Liver (tissue), 8 donors: ENCODE measurements at regions not wholly inside any gene's neighbourhood (a gene's known extent, or its start where the extent isn't known, plus 50 kb on each side); places are given as distances from the start of the nearest gene placed in this dataset.

Experiments used
- DNase-seq: peaks from one replicate; pipeline ENCODE4 v3.0.0-alpha.2; 2017; ENCODE audit warnings: low spot score
- H3K27ac ChIP-seq, 2 donors: one replicate each; pipeline ENCODE4 v1.7.0; 2013; ENCODE audit warnings: inconsistent platforms in 2 of 2, low read length in 2 of 2, control low read depth in 1 of 2, low read depth in 1 of 2, mild to moderate bottlenecking in 1 of 2
- H3K27me3 ChIP-seq, 4 donors: one replicate each; pipeline versions ENCODE4 v1.6.1 to v1.7.0; 2013; ENCODE audit warnings: low read length in 3 of 4, inconsistent platforms in 1 of 4, mild to moderate bottlenecking in 1 of 4, moderate library complexity in 1 of 4; ENCODE audit not compliant: control insufficient read depth in 4 of 4, insufficient read depth in 4 of 4
- H3K36me3 ChIP-seq, 4 donors: one replicate each; pipeline versions ENCODE4 v1.6.1 to v1.7.0; 2013; ENCODE audit warnings: low read length in 3 of 4, mild to moderate bottlenecking in 3 of 4, low read depth in 1 of 4, moderate library complexity in 1 of 4; ENCODE audit not compliant: control insufficient read depth in 4 of 4, insufficient read depth in 3 of 4
- H3K4me1 ChIP-seq, 4 donors: one replicate each; pipeline versions ENCODE4 v1.6.1 to v1.7.0; 2013; ENCODE audit warnings: low read length in 3 of 4, mild to moderate bottlenecking in 3 of 4, moderate library complexity in 1 of 4; ENCODE audit not compliant: control insufficient read depth in 4 of 4, insufficient read depth in 4 of 4
- H3K4me3 ChIP-seq, 3 donors: one replicate each; pipeline versions ENCODE4 v1.6.1 to v1.7.0; 2013; ENCODE audit warnings: low read length in 3 of 3, control low read depth in 1 of 3, low read depth in 1 of 3, mild to moderate bottlenecking in 1 of 3
- H3K9ac ChIP-seq, 2 donors: one replicate each; pipeline ENCODE4 v1.7.0; 2013; ENCODE audit warnings: low read length in 2 of 2, mild to moderate bottlenecking in 2 of 2, moderate library complexity in 2 of 2, control low read depth in 1 of 2, low read depth in 1 of 2
- H3K9me3 ChIP-seq, 4 donors: one replicate each; pipeline versions ENCODE4 v1.6.1 to v1.7.0; 2013; ENCODE audit warnings: low read length in 3 of 4; ENCODE audit not compliant: control insufficient read depth in 4 of 4
- EGR1 ChIP-seq, 2 donors: IDR thresholded peaks; 2 replicates each; pipeline ENCODE4 v1.6.1; 2016 to 2018; ENCODE audit warnings: antibody characterized with exemption in 2 of 2, low read depth in 2 of 2
- NR2F2 ChIP-seq: IDR thresholded peaks from 2 replicates; pipeline ENCODE4 v1.6.1; 2016; ENCODE audit warnings: antibody characterized with exemption
- RAD21 ChIP-seq, 2 donors: IDR thresholded peaks; 2 replicates each; pipeline ENCODE4 v1.6.1; 2016; ENCODE audit warnings: antibody characterized with exemption in 2 of 2, mild to moderate bottlenecking in 2 of 2
- REST ChIP-seq: IDR thresholded peaks from 2 replicates; pipeline ENCODE4 v1.6.1; 2016; ENCODE audit warnings: antibody characterized with exemption, mild to moderate bottlenecking
- RXRA ChIP-seq, 2 donors: IDR thresholded peaks; 2 replicates each; pipeline ENCODE4 v1.6.1; 2017 to 2018; ENCODE audit warnings: antibody characterized with exemption in 2 of 2, mild to moderate bottlenecking in 1 of 2
- TAF1 ChIP-seq: conservative IDR thresholded peaks from 2 replicates; pipeline ENCODE4 v1.6.1; 2016; ENCODE audit warnings: antibody characterized with exemption, mild to moderate bottlenecking
- WGBS: extraction: QIAGEN DNeasy Blood & Tissue Kit; methylation state at CpG from one replicate; pipeline ENCODE4 v1.1.7; 2013; 5-methylcytosine and 5-hydroxymethylcytosine counted together
- TF ChIP-seq, protein P1 (sequence below): IDR thresholded peaks from 2 replicates; pipeline ENCODE4 v1.6.1; 2016; ENCODE audit warnings: antibody characterized with exemption
- TF ChIP-seq, protein P2 (sequence below): fragments of 150-350 bp; IDR thresholded peaks from 2 replicates; pipeline ENCODE4 v1.5.1; 2017; ENCODE audit warnings: improper control_type of control experiment, low read depth, low read length; ENCODE audit not compliant: missing input control
- donor health status: healthy.
- donor health status: healthy.
- donor health status: healthy.
- donor health status: healthy.
- donor health status: healthy.

DNA sequence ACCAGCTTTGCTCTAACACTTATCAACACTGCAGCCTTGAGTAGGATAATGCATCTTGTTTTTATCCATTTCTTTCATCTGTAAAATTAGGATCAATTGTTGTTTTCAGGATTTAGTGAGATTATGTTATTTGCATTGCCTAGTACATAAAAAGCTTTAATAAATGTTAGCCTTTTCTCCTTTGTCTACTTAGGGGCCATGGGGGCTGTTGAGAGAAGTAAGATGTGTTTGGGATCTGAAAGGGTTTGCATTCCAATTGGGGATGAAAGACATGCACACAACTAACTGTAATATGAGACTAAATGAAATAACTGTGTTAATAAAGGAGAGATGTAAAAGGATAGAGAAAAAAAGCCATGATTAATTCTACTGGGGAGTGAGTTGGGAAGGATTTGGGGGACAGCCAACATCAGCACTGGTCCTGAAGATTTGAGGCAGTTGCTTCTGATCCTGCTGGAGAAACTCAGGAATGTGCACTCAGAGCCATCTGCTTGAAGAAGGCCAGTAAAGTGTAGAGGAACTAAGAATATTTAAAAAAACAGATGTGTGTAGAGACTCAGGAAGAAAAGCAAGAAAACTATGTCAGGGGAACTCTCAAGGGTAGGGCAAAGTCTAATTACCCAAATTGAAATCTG is 236.3 kb downstream of the OLFM4 start:
- no peaks in the 10 kb centered on the region for H3K4me1 ChIP-seq
- no peak overlapping the region for H3K27ac ChIP-seq
- H3K9ac ChIP-seq = no peak overlapping the region
- TF ChIP-seq REST = no peak
- H3K4me3 ChIP-seq = no peak overlapping the region
- DNase-seq = no peak
- H3K36me3 ChIP-seq = no peaks in the 10 kb centered on the region
- peaks cover 0 to 6% (median 1%) of the 10 kb centered on the region in 4 donors for H3K27me3 ChIP-seq
- no peaks in the 10 kb centered on the region for H3K9me3 ChIP-seq

GRCh38 chr13:53266757-53267156 is 238.1 kb downstream of the OLFM4 start:
- no peaks in the 10 kb centered on the region for H3K4me1 ChIP-seq
- H3K27ac ChIP-seq = no peak overlapping the region
- peaks cover 0 to 6% (median 1%) of the 10 kb centered on the region in 4 donors for H3K27me3 ChIP-seq
- H3K9me3 ChIP-seq = no peaks in the 10 kb centered on the region
- no peak for DNase-seq
- H3K9ac ChIP-seq = no peak overlapping the region
- no peaks in the 10 kb centered on the region for H3K36me3 ChIP-seq
- no peak for TF ChIP-seq TAF1
- no peak for TF ChIP-seq RAD21 (IDR thresholded peaks at IDR 0.05)
- TF ChIP-seq, protein P1, sequence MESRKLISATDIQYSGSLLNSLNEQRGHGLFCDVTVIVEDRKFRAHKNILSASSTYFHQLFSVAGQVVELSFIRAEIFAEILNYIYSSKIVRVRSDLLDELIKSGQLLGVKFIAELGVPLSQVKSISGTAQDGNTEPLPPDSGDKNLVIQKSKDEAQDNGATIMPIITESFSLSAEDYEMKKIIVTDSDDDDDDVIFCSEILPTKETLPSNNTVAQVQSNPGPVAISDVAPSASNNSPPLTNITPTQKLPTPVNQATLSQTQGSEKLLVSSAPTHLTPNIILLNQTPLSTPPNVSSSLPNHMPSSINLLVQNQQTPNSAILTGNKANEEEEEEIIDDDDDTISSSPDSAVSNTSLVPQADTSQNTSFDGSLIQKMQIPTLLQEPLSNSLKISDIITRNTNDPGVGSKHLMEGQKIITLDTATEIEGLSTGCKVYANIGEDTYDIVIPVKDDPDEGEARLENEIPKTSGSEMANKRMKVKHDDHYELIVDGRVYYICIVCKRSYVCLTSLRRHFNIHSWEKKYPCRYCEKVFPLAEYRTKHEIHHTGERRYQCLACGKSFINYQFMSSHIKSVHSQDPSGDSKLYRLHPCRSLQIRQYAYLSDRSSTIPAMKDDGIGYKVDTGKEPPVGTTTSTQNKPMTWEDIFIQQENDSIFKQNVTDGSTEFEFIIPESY = no peak
- no peak for TF ChIP-seq EGR1 (IDR thresholded peaks at IDR 0.05; ENCODE audit: low read depth in 2 of 2)
- TF ChIP-seq, protein P2, sequence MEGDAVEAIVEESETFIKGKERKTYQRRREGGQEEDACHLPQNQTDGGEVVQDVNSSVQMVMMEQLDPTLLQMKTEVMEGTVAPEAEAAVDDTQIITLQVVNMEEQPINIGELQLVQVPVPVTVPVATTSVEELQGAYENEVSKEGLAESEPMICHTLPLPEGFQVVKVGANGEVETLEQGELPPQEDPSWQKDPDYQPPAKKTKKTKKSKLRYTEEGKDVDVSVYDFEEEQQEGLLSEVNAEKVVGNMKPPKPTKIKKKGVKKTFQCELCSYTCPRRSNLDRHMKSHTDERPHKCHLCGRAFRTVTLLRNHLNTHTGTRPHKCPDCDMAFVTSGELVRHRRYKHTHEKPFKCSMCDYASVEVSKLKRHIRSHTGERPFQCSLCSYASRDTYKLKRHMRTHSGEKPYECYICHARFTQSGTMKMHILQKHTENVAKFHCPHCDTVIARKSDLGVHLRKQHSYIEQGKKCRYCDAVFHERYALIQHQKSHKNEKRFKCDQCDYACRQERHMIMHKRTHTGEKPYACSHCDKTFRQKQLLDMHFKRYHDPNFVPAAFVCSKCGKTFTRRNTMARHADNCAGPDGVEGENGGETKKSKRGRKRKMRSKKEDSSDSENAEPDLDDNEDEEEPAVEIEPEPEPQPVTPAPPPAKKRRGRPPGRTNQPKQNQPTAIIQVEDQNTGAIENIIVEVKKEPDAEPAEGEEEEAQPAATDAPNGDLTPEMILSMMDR = no peak
- no peak for TF ChIP-seq REST
- TF ChIP-seq RXRA (IDR thresholded peaks at IDR 0.05) = no peak
- no peak for TF ChIP-seq NR2F2
- H3K4me3 ChIP-seq = no peak overlapping the region
- WGBS = 61% methylated on average over 4 of the region's 4 CpGs
